ENCODE measurements at regions not wholly inside any gene's neighbourhood (a gene's known extent, or its start where the extent isn't known, plus 50 kb on each side); places are given as distances from the start of the nearest gene placed in this dataset.

GRCh38 chr2:126990605-126991532 lies 92.2 kb downstream of the TEX51 start:
- no peak for DNase-seq

GRCh38 chr2:126994340-126994777 lies 95.7 kb downstream of the TEX51 start:
- DNase-seq = no peak

DNA sequence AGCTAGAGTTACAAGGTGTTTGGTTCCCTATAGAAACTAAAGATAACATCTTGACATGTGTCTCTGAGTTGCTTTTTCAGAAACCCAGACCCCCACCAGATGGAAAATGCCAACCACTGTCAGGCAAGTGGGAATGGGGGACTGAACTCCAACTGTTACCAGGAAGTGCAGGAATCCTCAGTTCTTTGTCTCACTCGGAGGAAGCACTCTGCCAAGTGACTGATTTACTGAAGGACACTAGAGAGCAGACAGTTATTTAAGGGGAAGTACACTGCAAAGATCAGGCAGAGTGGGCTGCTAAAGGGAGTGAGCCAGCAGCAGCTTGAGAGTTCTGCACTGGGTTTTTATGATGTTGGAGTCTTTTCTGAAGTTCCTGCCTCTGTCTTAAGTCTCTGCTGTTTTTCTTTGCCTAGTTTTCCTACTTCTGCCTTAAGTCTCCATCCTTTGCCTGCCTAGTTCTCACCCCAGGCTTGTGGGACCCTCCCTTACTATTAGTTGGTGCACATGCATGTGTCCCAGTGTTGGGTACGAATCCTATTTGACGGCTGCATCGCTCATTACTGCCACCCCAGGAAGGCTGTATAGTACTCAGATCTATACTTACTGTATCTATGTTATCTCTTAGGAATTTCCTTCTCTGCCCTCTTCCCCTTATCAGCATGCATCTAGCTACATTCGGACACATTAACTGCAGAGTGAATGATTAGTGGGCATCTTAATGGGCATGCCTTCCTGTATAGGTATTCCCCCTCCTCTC lies 97.1 kb downstream of the TEX51 start:
- DNase-seq = no peak

DNA sequence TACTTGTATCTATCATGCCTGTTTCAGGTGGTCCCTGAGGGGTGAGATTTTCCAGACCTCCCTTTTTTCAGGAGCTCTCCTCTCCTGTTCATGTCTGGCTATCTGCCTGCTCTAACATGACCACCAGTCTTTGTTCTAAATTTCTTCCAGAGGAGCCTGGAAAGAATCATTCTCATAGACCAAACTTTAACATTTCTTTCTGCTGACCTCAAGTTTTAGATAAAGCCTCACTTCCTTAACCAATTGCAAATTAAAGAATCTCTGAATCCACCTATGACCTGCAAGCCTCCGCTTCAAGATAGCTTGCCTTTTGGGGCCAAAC lies 97.6 kb downstream of the TEX51 start:
- DNase-seq = no peak
